AG09319 (cell line): ENCODE measurements at regions not wholly inside any gene's neighbourhood (a gene's known extent, or its start where the extent isn't known, plus 50 kb on each side); places are given as distances from the start of the nearest gene placed in this dataset.

Source experiments
- DNase-seq: peaks from one replicate; pipeline ENCODE4 v3.0.0-alpha.2; 2010; ENCODE audit warnings: low read depth; ENCODE audit errors: extremely low read depth
- CTCF ChIP-seq: IDR thresholded peaks from 2 replicates; pipeline ENCODE4 v1.5.1; 2011; ENCODE audit warnings: low read depth, mild to moderate bottlenecking, inconsistent platforms, low read length, moderate library complexity

GRCh38 chr9:107546859-107547258 is 57.3 kb upstream of the KLF4 start:
- no peak for DNase-seq
- no peak for TF ChIP-seq CTCF

GRCh38 chr9:107545036-107545435 is 55.5 kb upstream of the KLF4 start:
- no peak for DNase-seq
- TF ChIP-seq CTCF, result no peak

GRCh38 chr9:107542411-107543157 is 53.0 kb upstream of the KLF4 start:
- no peak for TF ChIP-seq CTCF
- DNase-seq, result no peak

- no peak for DNase-seq
- no peak; the same call in 1 of the 2 replicates for TF ChIP-seq CTCF
Measured at GRCh38 chr9:107541523-107541922, 52.0 kb upstream of the KLF4 start.

- TF ChIP-seq CTCF, result no peak
- DNase-seq, result no peak
Measured at GRCh38 chr9:107540164-107540561, 50.6 kb upstream of the KLF4 start.

- no peak for TF ChIP-seq CTCF
- no peak for DNase-seq
Measured at GRCh38 chr9:107539427-107540163, 50.0 kb upstream of the KLF4 start.
